ENCODE measurements at regions not wholly inside any gene's neighbourhood (a gene's known extent, or its start where the extent isn't known, plus 50 kb on each side); places are given as distances from the start of the nearest gene placed in this dataset.

- Histone ChIP-seq H3K4me3 (ENCODE audit: low read depth in 1 of 3, low read length in 3 of 3) (no peak overlapping the region), H3K36me3 (ENCODE audit: control insufficient read depth in 4 of 4, insufficient read depth in 3 of 4, low read depth in 1 of 4, low read length in 3 of 4) (no peaks in the 10 kb centered on the region), H3K9ac (ENCODE audit: low read depth in 1 of 2, low read length in 2 of 2) (no peak overlapping the region), H3K27ac (ENCODE audit: low read depth in 1 of 2, low read length in 2 of 2) (no peak overlapping the region), H3K4me1 (ENCODE audit: control insufficient read depth in 4 of 4, insufficient read depth in 4 of 4, low read length in 3 of 4) (no peaks in the 10 kb centered on the region), H3K9me3 (ENCODE audit: control insufficient read depth in 4 of 4, low read length in 3 of 4) (no peaks in the 10 kb centered on the region), H3K27me3 (ENCODE audit: control insufficient read depth in 4 of 4, insufficient read depth in 4 of 4, low read length in 3 of 4) (no peaks in the 10 kb centered on the region)
- TF ChIP-seq RAD21 (IDR thresholded peaks at IDR 0.05) (no peak), HNF4G (IDR thresholded peaks at IDR 0.05) (no peak), RXRA (IDR thresholded peaks at IDR 0.05) (no peak), JUND (IDR thresholded peaks at IDR 0.05) (no peak), TAF1 (conservative IDR thresholded peaks at IDR 0.05) (no peak), GABPA (IDR thresholded peaks at IDR 0.05 in 1 of 2, conservative IDR thresholded peaks at IDR 0.05 in 1 of 2) (no peak), ATF3 (IDR thresholded peaks at IDR 0.05) (no peak), CTCF (IDR thresholded peaks at IDR 0.05; ENCODE audit: low read depth, low read length, missing input control) (no peak), FOXA1 (IDR thresholded peaks at IDR 0.05) (no peak), NR2F2 (IDR thresholded peaks at IDR 0.05) (no peak), MAX (IDR thresholded peaks at IDR 0.05) (no peak), HNF4A (conservative IDR thresholded peaks at IDR 0.05) (no peak), FOXA2 (IDR thresholded peaks at IDR 0.05) (no peak), SP1 (IDR thresholded peaks at IDR 0.05) (no peak), YY1 (IDR thresholded peaks at IDR 0.05) (no peak), ZBTB33 (IDR thresholded peaks at IDR 0.05) (no peak)
- DNase-seq (ENCODE audit: low spot score), result no peak
These were observed 278.4 kb downstream of the RDH14 start for GRCh38 chr2:18282026-18282425.

GRCh38 chr2:18276583-18277075, 283.8 kb downstream of the RDH14 start:
- 90% methylated on average over 4 of the region's 4 CpGs for WGBS
- Histone ChIP-seq H3K27me3 (ENCODE audit: control insufficient read depth in 4 of 4, insufficient read depth in 4 of 4, low read length in 3 of 4) (no peaks in the 10 kb centered on the region), H3K9ac (ENCODE audit: low read depth in 1 of 2, low read length in 2 of 2) (no peak overlapping the region), H3K36me3 (ENCODE audit: control insufficient read depth in 4 of 4, insufficient read depth in 3 of 4, low read depth in 1 of 4, low read length in 3 of 4) (no peaks in the 10 kb centered on the region), H3K9me3 (ENCODE audit: control insufficient read depth in 4 of 4, low read length in 3 of 4) (no peaks in the 10 kb centered on the region), H3K4me1 (ENCODE audit: control insufficient read depth in 4 of 4, insufficient read depth in 4 of 4, low read length in 3 of 4) (no peaks in the 10 kb centered on the region), H3K27ac (ENCODE audit: low read depth in 1 of 2, low read length in 2 of 2) (no peak overlapping the region), H3K4me3 (ENCODE audit: low read depth in 1 of 3, low read length in 3 of 3) (no peak overlapping the region)
- TF ChIP-seq NR2F2 (IDR thresholded peaks at IDR 0.05), result no peak
- no peak for TF ChIP-seq YY1 (IDR thresholded peaks at IDR 0.05)
- TF ChIP-seq JUND (IDR thresholded peaks at IDR 0.05), result no peak
- no peak for TF ChIP-seq GABPA (IDR thresholded peaks at IDR 0.05 in 1 of 2, conservative IDR thresholded peaks at IDR 0.05 in 1 of 2)
- TF ChIP-seq ZBTB33 (IDR thresholded peaks at IDR 0.05), result no peak
- no peak for DNase-seq (ENCODE audit: low spot score)

Measured in liver (tissue), 8 donors.